GM10266 (cell line): ENCODE measurements at regions not wholly inside any gene's neighbourhood (a gene's known extent, or its start where the extent isn't known, plus 50 kb on each side); places are given as distances from the start of the nearest gene placed in this dataset.
"Not testable (repeated sequence)": the region's sequence is repeated elsewhere in the genome, so short reads cannot be mapped to it uniquely, and the experiment has no call there.

Source experiments
- DNase-seq: peaks from one replicate; pipeline ENCODE4 v3.0.0; 2012; ENCODE audit errors: extremely low spot score
- CTCF ChIP-seq: IDR thresholded peaks from 2 replicates; pipeline ENCODE4 v1.5.1; 2012; ENCODE audit warnings: mild to moderate bottlenecking, low read depth; ENCODE audit not compliant: control insufficient read depth, insufficient read depth; ENCODE audit errors: missing control alignments

GRCh38 chrY:7588176-7588575 is 676.6 kb upstream of the AMELY start:
- not testable (repeated sequence) for DNase-seq

DNA sequence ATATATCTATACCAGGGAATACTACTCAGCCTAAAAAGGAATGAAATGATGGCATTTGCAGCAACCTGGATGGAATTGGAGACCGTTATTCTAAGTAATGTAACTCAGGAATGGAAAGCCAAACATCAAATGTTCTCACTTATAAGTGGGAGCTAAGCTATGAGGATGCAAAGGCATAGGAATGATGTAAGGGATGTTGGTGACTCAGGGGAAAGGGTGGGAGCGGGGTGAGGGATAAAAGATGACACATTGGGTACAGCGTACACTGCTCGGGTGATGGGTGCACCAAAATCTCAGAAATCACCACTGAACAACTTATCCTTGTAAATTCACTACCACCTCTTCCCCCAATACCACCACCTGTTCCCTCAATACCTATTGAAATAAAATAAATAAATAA is 651.0 kb upstream of the AMELY start:
- DNase-seq: no peak
- no peak for TF ChIP-seq CTCF

DNA sequence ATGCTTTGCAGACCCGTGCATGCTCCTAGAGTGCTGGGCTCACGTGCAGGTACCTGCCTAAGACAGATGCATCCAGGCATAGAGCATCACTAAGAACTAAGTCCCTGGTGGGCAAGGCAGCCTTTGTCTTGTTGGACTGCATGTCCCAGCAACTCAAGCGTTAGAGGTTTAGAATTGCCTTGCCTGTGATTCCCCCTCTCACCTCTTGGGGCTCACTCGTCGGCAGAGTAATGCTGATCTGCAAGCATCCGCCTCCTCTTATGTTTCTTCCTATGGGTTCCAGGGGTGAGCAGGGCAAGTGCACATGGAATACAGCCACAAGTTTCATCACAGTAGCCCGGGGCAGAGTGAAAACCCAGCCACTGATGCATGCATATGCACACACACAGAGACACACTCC is 646.1 kb upstream of the AMELY start:
- TF ChIP-seq CTCF: peak; percentile 5
- peak; percentile 6 for DNase-seq

GRCh38 chrY:7555006-7555405 is 643.5 kb upstream of the AMELY start:
- TF ChIP-seq CTCF: no peak
- no peak for DNase-seq

DNA sequence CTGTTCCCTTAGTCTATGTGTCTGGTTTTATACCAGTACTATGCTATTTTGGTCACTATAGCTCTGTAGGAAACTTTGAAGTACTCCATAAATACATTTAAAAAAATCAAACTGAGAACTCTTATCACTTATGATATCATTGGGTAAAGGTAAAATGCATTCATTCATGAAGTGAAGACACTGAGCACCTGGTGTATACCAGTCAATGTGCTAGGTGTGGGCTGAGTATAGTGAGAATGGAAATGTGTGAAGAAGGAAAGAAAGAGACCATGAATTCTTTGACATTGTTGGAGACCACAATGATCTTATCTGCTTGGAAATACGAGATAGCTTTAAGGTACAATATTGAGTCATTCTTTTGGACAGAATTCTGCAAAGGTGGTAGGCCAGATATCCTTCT is 633.5 kb upstream of the AMELY start:
- DNase-seq: no peak
- no peak for TF ChIP-seq CTCF

- no peak for DNase-seq
- TF ChIP-seq CTCF: no peak
Observed at GRCh38 chrY:7544172-7544770, 632.7 kb upstream of the AMELY start.

DNA sequence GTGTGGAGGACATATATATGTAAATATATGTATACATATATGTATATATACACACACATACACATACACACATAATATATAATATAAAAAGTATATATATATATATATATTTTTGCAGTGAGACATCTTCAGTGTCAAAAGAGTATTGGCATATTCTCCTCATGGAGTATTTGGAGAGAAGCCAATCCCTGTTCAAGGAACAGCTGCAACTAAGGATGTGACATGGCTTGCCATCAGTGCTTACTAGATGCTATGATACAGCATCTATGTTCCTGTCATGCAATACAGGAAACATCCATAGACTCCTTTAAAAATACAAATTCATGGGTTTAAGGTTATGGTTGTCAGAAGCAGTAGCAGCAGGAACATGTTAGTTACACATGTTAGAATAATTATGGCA is 632.0 kb upstream of the AMELY start:
- no peak for TF ChIP-seq CTCF
- DNase-seq: no peak

DNA sequence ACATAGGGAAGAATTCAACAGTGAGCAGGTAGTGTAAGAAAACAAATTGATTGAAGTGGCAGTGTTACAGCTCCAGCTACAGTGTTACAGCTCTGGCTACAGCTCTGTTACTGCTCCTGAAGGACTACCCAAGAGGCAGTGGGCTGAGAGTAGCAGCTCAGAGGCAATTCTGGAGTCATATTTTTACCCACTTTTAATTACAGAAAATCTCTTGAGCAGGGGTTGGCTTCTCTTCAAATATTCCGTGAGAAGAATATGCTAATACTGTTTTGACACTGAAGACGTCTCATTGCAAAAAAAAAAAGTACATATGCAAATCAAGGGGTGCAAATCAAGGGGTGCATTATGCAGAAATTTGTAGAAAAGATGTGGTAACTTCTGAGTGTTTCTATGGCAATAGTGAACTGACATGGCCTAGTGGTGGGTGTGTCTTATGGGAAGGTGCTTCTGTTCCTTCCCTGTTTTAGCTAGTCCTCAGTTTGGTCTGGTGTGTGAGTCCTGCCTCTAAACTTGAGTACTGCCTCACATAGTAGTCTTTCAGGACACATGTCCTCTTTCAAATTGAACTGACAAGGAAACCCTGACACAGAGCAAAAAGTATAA is 630.8 kb upstream of the AMELY start:
- no peak for TF ChIP-seq CTCF
- no peak for DNase-seq
